ENCODE measurements at regions not wholly inside any gene's neighbourhood (a gene's known extent, or its start where the extent isn't known, plus 50 kb on each side); places are given as distances from the start of the nearest gene placed in this dataset.

- FAIRE-seq = no peak
Observed at GRCh38 chr1:234668577-234668955, 58.6 kb upstream of the IRF2BP2 start.

GRCh38 chr1:234667600-234668576 is 57.9 kb upstream of the IRF2BP2 start:
- no peaks in the 10 kb centered on the region for H3K36me3 ChIP-seq (replicated peaks in 1 of 2; ENCODE audit: control insufficient read depth in 1 of 2, insufficient read depth in 2 of 2, low read length in 2 of 2)
- no TSS peak for BruUV-seq (replicated peaks)
- H3K27me3 ChIP-seq (ENCODE audit: control insufficient read depth in 1 of 2, insufficient read depth in 2 of 2, low read length in 2 of 2) = no peaks in the 10 kb centered on the region
- H3K27ac ChIP-seq (ENCODE audit: extremely low read length, insufficient read depth, low read length) = no peak overlapping the region
- FAIRE-seq = no peak
- H2AFZ ChIP-seq (ENCODE audit: low read length) = no peak overlapping the region
- H3K4me1 ChIP-seq (ENCODE audit: insufficient read depth, low read length) = peaks cover 34% of the 10 kb centered on the region
- no peaks in the 10 kb centered on the region for H4K20me1 ChIP-seq (ENCODE audit: insufficient read depth, low read length)
- H3K4me3 ChIP-seq (replicated peaks in 1 of 3; ENCODE audit: insufficient read depth in 1 of 3, low read depth in 2 of 3, low read length in 3 of 3) = no peak overlapping the region
- ATAC-seq = no peak
- no peak overlapping the region for H3K4me2 ChIP-seq (ENCODE audit: low read depth, low read length)
- ChIA-PET POLR2A (no interaction called here), CTCF (ENCODE audit: low intra/inter-chr PET ratio, low total read pairs) (no interaction called here)
- DNase-seq (ENCODE audit: low spot score) = no peak
- TF ChIP-seq KLF12 (CRISPR knock-in tag; IDR thresholded peaks at IDR 0.05; ENCODE audit: borderline replicate concordance) (no peak), PCBP2 (optimal IDR thresholded peaks at IDR 0.05; ENCODE audit: low read depth, low read length, poor library complexity, severe bottlenecking) (no peak), ATF7-NPFF (CRISPR knock-in tag; IDR thresholded peaks at IDR 0.05; ENCODE audit: low read depth) (no peak), GTF3A (CRISPR knock-in tag; conservative IDR thresholded peaks at IDR 0.05) (no peak), ZNF672 (CRISPR knock-in tag; IDR thresholded peaks at IDR 0.05) (no peak), TGIF2 (CRISPR knock-in tag; IDR thresholded peaks at IDR 0.05) (no peak), NONO (IDR thresholded peaks at IDR 0.05) (no peak), NONO (CRISPR knock-in tag; conservative IDR thresholded peaks at IDR 0.05) (no peak), TRAFD1 (CRISPR knock-in tag; IDR thresholded peaks at IDR 0.05; ENCODE audit: borderline replicate concordance) (no peak)
- 85% methylated on average over 2 of the region's 2 CpGs for WGBS (ENCODE audit: low lambda C conversion rate)
- no peak overlapping the region for H3K9ac ChIP-seq (ENCODE audit: insufficient read depth, low read depth, low read length)
- in situ Hi-C loops (cut with HindIII; ENCODE audit: extremely low pct_ligation_motif_present, low pct_unique_long_range_greater_than_20kb) = no loop called here
- intact Hi-C loops (cut with micrococcal nuclease; ENCODE audit: unreplicated experiment) = no loop called here
- no peaks in the 10 kb centered on the region for H3K79me2 ChIP-seq (ENCODE audit: insufficient read depth, low read length)
- peaks cover 19% of the 10 kb centered on the region; the same call in 1 of the 2 replicates for H3K9me3 ChIP-seq (ENCODE audit: low read length)

More at GRCh38 chr1:234668577-234668955, 58.6 kb upstream of the IRF2BP2 start:
- WGBS (ENCODE audit: low lambda C conversion rate) = 91% methylated on average over 5 of the region's 5 CpGs
- H2AFZ ChIP-seq (ENCODE audit: low read length) = no peak overlapping the region
- POLR2A ChIA-PET = no interaction called here
- intact Hi-C loops (cut with micrococcal nuclease; ENCODE audit: unreplicated experiment) (no loop called here), in situ Hi-C loops (cut with HindIII; ENCODE audit: extremely low pct_ligation_motif_present, low pct_unique_long_range_greater_than_20kb) (no loop called here)
- no peak overlapping the region for H3K9ac ChIP-seq (ENCODE audit: insufficient read depth, low read depth, low read length)
- H3K4me2 ChIP-seq (ENCODE audit: low read depth, low read length) = no peak overlapping the region
- H3K4me1 ChIP-seq (ENCODE audit: insufficient read depth, low read length) = peaks cover 32% of the 10 kb centered on the region
- no peak overlapping the region for H3K27ac ChIP-seq (ENCODE audit: extremely low read length, insufficient read depth, low read length)
- no TSS peak for BruUV-seq (replicated peaks)
- H4K20me1 ChIP-seq (ENCODE audit: insufficient read depth, low read length) = no peaks in the 10 kb centered on the region
- peaks cover 19% of the 10 kb centered on the region; the same call in 1 of the 2 replicates for H3K9me3 ChIP-seq (ENCODE audit: low read length)
- DNase-seq (ENCODE audit: low spot score) = no peak
- CTCF ChIA-PET (ENCODE audit: low intra/inter-chr PET ratio, low total read pairs) = no interaction called here
- ATAC-seq = no peak
- H3K27me3 ChIP-seq (ENCODE audit: control insufficient read depth in 1 of 2, insufficient read depth in 2 of 2, low read length in 2 of 2) = no peaks in the 10 kb centered on the region
- no peaks in the 10 kb centered on the region for H3K79me2 ChIP-seq (ENCODE audit: insufficient read depth, low read length)
- H3K4me3 ChIP-seq (replicated peaks in 1 of 3; ENCODE audit: insufficient read depth in 1 of 3, low read depth in 2 of 3, low read length in 3 of 3) = no peak overlapping the region
- H3K36me3 ChIP-seq (replicated peaks in 1 of 2; ENCODE audit: control insufficient read depth in 1 of 2, insufficient read depth in 2 of 2, low read length in 2 of 2) = no peaks in the 10 kb centered on the region
- no peak for TF ChIP-seq NFRKB (IDR thresholded peaks at IDR 0.05)
- TF ChIP-seq ZNF564 (CRISPR knock-in tag; IDR thresholded peaks at IDR 0.05) = peak; percentile 97; the same call in 1 of the 2 replicates
